GM08714 (cell line): ENCODE measurements at regions not wholly inside any gene's neighbourhood (a gene's known extent, or its start where the extent isn't known, plus 50 kb on each side); places are given as distances from the start of the nearest gene placed in this dataset.

Source experiments
- H3K4me3 ChIP-seq: fragments of 200-500 bp; sonication (Bioruptor generic); 2 replicates; pipeline ENCODE4 v1.5.1; 2014; ENCODE audit warnings: mild to moderate bottlenecking, low read length, inconsistent platforms
- ZNF274 ChIP-seq: IDR thresholded peaks from 2 replicates; pipeline ENCODE4 v1.6.1; 2012; ENCODE audit warnings: mild to moderate bottlenecking, low read depth, low read length

DNA sequence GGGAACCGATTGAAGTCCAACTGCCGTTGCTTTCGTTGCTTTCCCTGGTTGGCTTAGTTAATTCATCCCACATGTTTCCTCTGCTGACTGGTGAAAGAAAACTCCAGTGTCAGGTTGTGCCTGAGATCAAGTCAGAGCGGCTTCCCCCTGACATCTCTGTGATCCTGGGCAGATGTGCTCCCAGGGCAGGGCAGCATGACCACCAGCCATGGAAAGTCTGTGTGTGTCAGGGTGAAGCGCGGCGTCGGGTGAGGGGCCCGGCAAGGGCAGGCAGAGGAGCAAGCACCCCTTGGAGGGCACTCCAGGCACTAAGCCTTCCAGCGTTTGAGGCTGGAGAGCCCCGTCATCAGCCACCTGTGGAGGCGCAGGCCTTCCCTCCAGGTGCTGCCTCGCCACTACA lies 54.5 kb upstream of the IGF1 start:
- H3K4me3 ChIP-seq, result no peak overlapping the region
- TF ChIP-seq ZNF274, result no peak

DNA sequence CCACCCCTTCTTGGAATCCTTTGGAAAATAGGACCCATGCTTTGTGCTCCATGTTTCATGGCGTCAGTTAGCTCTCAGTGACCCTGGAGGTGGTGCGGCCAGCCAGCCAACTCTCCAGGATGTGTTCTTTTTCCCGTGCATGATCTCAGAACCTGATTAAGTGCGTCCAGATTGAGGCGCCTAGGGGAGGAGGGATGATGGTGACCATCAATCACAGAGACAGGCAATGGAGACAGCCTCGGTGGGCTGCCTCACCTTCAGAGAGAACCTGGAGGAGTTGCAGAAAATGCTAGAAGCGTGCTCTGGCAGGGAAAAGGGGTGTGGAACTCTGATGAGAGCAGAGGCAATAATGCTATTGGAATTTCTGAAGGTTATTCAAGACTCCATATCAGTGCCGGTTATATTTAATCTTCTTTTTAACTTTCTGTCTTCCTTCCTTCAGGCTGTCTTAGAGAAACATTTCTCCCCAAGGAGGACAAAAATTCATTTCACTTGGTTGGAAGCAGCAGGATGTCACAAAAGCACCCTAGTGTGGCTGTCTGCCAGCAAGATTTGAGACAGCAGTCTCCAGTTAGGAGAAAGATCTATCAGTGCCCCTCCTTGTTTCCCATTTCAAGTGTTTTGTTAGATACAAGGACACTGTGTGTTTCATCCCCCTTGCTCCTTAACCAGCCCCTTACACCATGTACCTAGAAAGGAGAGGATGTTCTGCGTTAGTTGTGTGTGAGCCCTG lies 53.3 kb upstream of the IGF1 start:
- no peak for TF ChIP-seq ZNF274
- H3K4me3 ChIP-seq, result no peak overlapping the region
